A549 (cell line): ENCODE measurements at regions not wholly inside any gene's neighbourhood (a gene's known extent, or its start where the extent isn't known, plus 50 kb on each side); places are given as distances from the start of the nearest gene placed in this dataset.
A peak's percentile ranks its signal among the peaks of the same experiment; 100 is the strongest.

Source experiments
- BCL3 ChIP-seq: fragments of >200 bp; sonication (Bioruptor Twin); formaldehyde crosslinking; IDR thresholded peaks from 3 replicates; pipeline ENCODE4 v1.6.1; 2016
- BHLHE40 ChIP-seq: IDR thresholded peaks from 2 replicates; pipeline ENCODE4 v1.6.1; 2012; ENCODE audit warnings: low read depth, low read length, inconsistent platforms
- CEBPB ChIP-seq, 2 experiments: fragments of >200 bp in 1 of 2; sonication (Bioruptor Twin) in 1 of 2; formaldehyde crosslinking in 1 of 2; IDR thresholded peaks; 2 replicates each; pipeline ENCODE4 v1.6.1; 2012 to 2016
- CHD4 ChIP-seq: fragments of 200-600 bp; sonication (generic); IDR thresholded peaks from 2 replicates; pipeline ENCODE4 v1.6.1; 2016; ENCODE audit warnings: antibody characterized with exemption, mild to moderate bottlenecking, borderline replicate concordance
- CTCF ChIP-seq: fragments of >200 bp; sonication (Bioruptor Twin); formaldehyde crosslinking; IDR thresholded peaks from 3 replicates; pipeline ENCODE4 v1.5.1; 2016
- EHF ChIP-seq: fragments of 250-450 bp; sonication (Bioruptor Pico); IDR thresholded peaks from 2 replicates; pipeline ENCODE4 v1.5.0; 2020; ENCODE audit warnings: mild to moderate bottlenecking
- EHMT2 ChIP-seq: fragments of 200-600 bp; sonication (generic); IDR thresholded peaks from 2 replicates; pipeline ENCODE4 v1.6.1; 2016; ENCODE audit warnings: antibody characterized with exemption, low read depth, mild to moderate bottlenecking, moderate library complexity
- EP300 ChIP-seq, 2 experiments: fragments of >200 bp; sonication (Bioruptor Twin); formaldehyde crosslinking; IDR thresholded peaks; 2 replicates in 1 of 2; 3 replicates in 1 of 2; pipeline ENCODE4 v1.6.1; 2016 to 2017
- ESRRA ChIP-seq: fragments of 150-350 bp; IDR thresholded peaks from 2 replicates; pipeline ENCODE4 v1.6.1; 2014; ENCODE audit warnings: mild to moderate bottlenecking, low read length, borderline replicate concordance
- FOSB ChIP-seq: fragments of 250-450 bp; sonication (Bioruptor Pico); IDR thresholded peaks from 2 replicates; pipeline ENCODE4 v1.5.0; 2020; ENCODE audit warnings: mild to moderate bottlenecking, moderate library complexity
- FOSL2 ChIP-seq, 2 experiments: fragments of 450-650 bp in 1 of 2; fragments of >200 bp in 1 of 2; sonication (Bioruptor Twin) in 1 of 2; formaldehyde crosslinking; IDR thresholded peaks; 2 replicates each; pipeline versions ENCODE4 v1.5.0 to v1.6.1; 2016 to 2020; ENCODE audit warnings: mild to moderate bottlenecking in 1 of 2, moderate library complexity in 1 of 2
- GATA3 ChIP-seq: IDR thresholded peaks from 2 replicates; pipeline ENCODE4 v1.6.1; 2012; ENCODE audit warnings: borderline replicate concordance
- HDAC2 ChIP-seq: fragments of 200-600 bp; sonication (generic); IDR thresholded peaks from 2 replicates; pipeline ENCODE4 v1.6.1; 2016
- HES2 ChIP-seq: fragments of >200 bp; sonication (Bioruptor Twin); formaldehyde crosslinking; IDR thresholded peaks from 2 replicates; pipeline ENCODE4 v1.6.1; 2016
- HEYL ChIP-seq: fragments of 250-450 bp; sonication (Bioruptor Pico); IDR thresholded peaks from 2 replicates; pipeline ENCODE4 v1.8.0; 2021; ENCODE audit warnings: mild to moderate bottlenecking, moderate library complexity
- HOXA7 ChIP-seq: fragments of 250-450 bp; sonication (Bioruptor Pico); IDR thresholded peaks from 2 replicates; pipeline ENCODE4 v1.5.0; 2020; ENCODE audit warnings: mild to moderate bottlenecking, moderate library complexity
- HOXB13 ChIP-seq: fragments of 250-450 bp; sonication (Bioruptor Pico); IDR thresholded peaks from 2 replicates; pipeline ENCODE4 v1.5.0; 2020; ENCODE audit warnings: low read depth, mild to moderate bottlenecking, moderate library complexity
- JUN ChIP-seq, 2 experiments: fragments of >200 bp; sonication (Bioruptor Twin); formaldehyde crosslinking; IDR thresholded peaks; 2 replicates in 1 of 2; 3 replicates in 1 of 2; pipeline ENCODE4 v1.6.1; 2016 to 2017
- JUNB ChIP-seq: fragments of >200 bp; sonication (Bioruptor Twin); formaldehyde crosslinking; IDR thresholded peaks from 2 replicates; pipeline ENCODE4 v1.6.1; 2016
- KDM1A ChIP-seq: fragments of 200-600 bp; sonication (generic); IDR thresholded peaks from 2 replicates; pipeline ENCODE4 v1.6.1; 2016; ENCODE audit warnings: low read depth, mild to moderate bottlenecking
- MAFK ChIP-seq: fragments of 450-650 bp; IDR thresholded peaks from 2 replicates; pipeline ENCODE4 v1.6.1; 2014; ENCODE audit not compliant: partially characterized antibody
- MAZ ChIP-seq: fragments of 150-350 bp; IDR thresholded peaks from 2 replicates; pipeline ENCODE4 v1.6.1; 2014; ENCODE audit warnings: antibody characterized with exemption, low read depth, low read length, borderline replicate concordance
- MYC ChIP-seq: IDR thresholded peaks from 2 replicates; pipeline ENCODE4 v1.6.1; 2012; ENCODE audit warnings: mild to moderate bottlenecking, inconsistent platforms, low read length, improper control_type of control experiment, borderline replicate concordance
- NR3C1 ChIP-seq: fragments of >200 bp; sonication (Bioruptor Twin); formaldehyde crosslinking; IDR thresholded peaks from 3 replicates; pipeline ENCODE4 v1.6.1; 2017
- PHF8 ChIP-seq: fragments of 200-600 bp; sonication (generic); IDR thresholded peaks from 2 replicates; pipeline ENCODE4 v1.6.1; 2016; ENCODE audit warnings: low read depth, mild to moderate bottlenecking, antibody characterized with exemption, moderate library complexity, borderline replicate concordance
- POLR2AphosphoS2 ChIP-seq: conservative IDR thresholded peaks from 2 replicates; pipeline ENCODE4 v1.6.1; 2012; ENCODE audit warnings: low read length, improper control_type of control experiment, inconsistent platforms
- RAD21 ChIP-seq, 2 experiments: fragments of >200 bp in 1 of 2; sonication (Bioruptor Twin) in 1 of 2; formaldehyde crosslinking in 1 of 2; IDR thresholded peaks in 1 of 2; conservative IDR thresholded peaks in 1 of 2; 2 replicates in 1 of 2; 3 replicates in 1 of 2; pipeline ENCODE4 v1.6.1; 2012 to 2018; ENCODE audit warnings: inconsistent platforms in 1 of 2
- RARB ChIP-seq: fragments of 250-450 bp; sonication (Bioruptor Pico); IDR thresholded peaks from 2 replicates; pipeline ENCODE4 v1.8.0; 2021; ENCODE audit warnings: mild to moderate bottlenecking, moderate library complexity
- RCOR1 ChIP-seq: fragments of 150-350 bp; IDR thresholded peaks from 2 replicates; pipeline ENCODE4 v1.6.1; 2014; ENCODE audit warnings: antibody characterized with exemption, low read length, low read depth
- RFX5 ChIP-seq: fragments of 450-650 bp; IDR thresholded peaks from 2 replicates; pipeline ENCODE4 v1.7.1; 2014; ENCODE audit warnings: antibody characterized with exemption, mild to moderate bottlenecking, moderate library complexity
- RNF2 ChIP-seq: fragments of 200-600 bp; sonication (generic); IDR thresholded peaks from 2 replicates; pipeline ENCODE4 v1.6.1; 2016; ENCODE audit warnings: low read depth, mild to moderate bottlenecking, antibody characterized with exemption, moderate library complexity, borderline replicate concordance
- SREBF2 ChIP-seq: fragments of 450-650 bp; IDR thresholded peaks from 2 replicates; pipeline ENCODE4 v1.6.1; 2014; ENCODE audit warnings: mild to moderate bottlenecking, moderate library complexity
- TFCP2L1 ChIP-seq: fragments of 250-450 bp; sonication (Bioruptor Pico); IDR thresholded peaks from 2 replicates; pipeline ENCODE4 v1.5.0; 2021; ENCODE audit warnings: mild to moderate bottlenecking
- USF2 ChIP-seq: fragments of 450-650 bp; IDR thresholded peaks from 2 replicates; pipeline ENCODE4 v1.6.1; 2014; ENCODE audit warnings: antibody characterized with exemption
- ZFP36 ChIP-seq: fragments of 450-650 bp; IDR thresholded peaks from 2 replicates; pipeline ENCODE4 v1.6.1; 2014; ENCODE audit warnings: borderline replicate concordance; ENCODE audit not compliant: partially characterized antibody
- ZSCAN20 ChIP-seq: fragments of 250-450 bp; sonication (Bioruptor Pico); IDR thresholded peaks from 2 replicates; pipeline ENCODE4 v1.8.0; 2022; ENCODE audit warnings: mild to moderate bottlenecking, moderate library complexity
- TF ChIP-seq, protein P1 (sequence below): IDR thresholded peaks from 2 replicates; pipeline ENCODE4 v1.6.1; 2012
- TF ChIP-seq, protein P2 (sequence below): IDR thresholded peaks from 2 replicates; pipeline ENCODE4 v1.6.1; 2012

GRCh38 chr2:122236152-122236874, 480.9 kb downstream of the TSN start (continued):
- TF ChIP-seq RNF2 (no peak), KDM1A (no peak), GATA3 (no peak), POLR2AphosphoS2 (no peak), MYC (no peak), HDAC2 (no peak), JUN (IDR thresholded peaks at IDR 0.05) (peak in 1 of 2 experiments; percentile 42; a peak in 1 of 5 replicates), NR3C1 (no peak), EP300 (IDR thresholded peaks at IDR 0.05) (peak; percentile 24 to 42; a peak in 2 of 5 replicates), HOXB13 (CRISPR knock-in tag) (no peak), ESRRA (no peak), TFCP2L1 (no peak), FOSL2 (IDR thresholded peaks at IDR 0.05) (no peak), FOSL2 (CRISPR knock-in tag; IDR thresholded peaks at IDR 0.05) (no peak), MAFK (no peak), JUNB (0 out of 2 replicates have a peak, but pooled peaks have one; percentile 25), BCL3 (peak; percentile 28; the same call in 1 of the 3 replicates), HES2 (peak; percentile 93), RARB (CRISPR knock-in tag) (no peak), CTCF (no peak), HOXA7 (no peak), SREBF2 (no peak), USF2 (no peak), FOSB (CRISPR knock-in tag) (no peak), RFX5 (no peak), CHD4 (no peak), EHMT2 (no peak), PHF8 (no peak), CEBPB (IDR thresholded peaks at IDR 0.05) (peak; percentile 91 to 93), MAZ (no peak), HEYL (CRISPR knock-in tag) (no peak), BHLHE40 (no peak), EHF (CRISPR knock-in tag) (no peak), ZFP36 (no peak), RAD21 (conservative IDR thresholded peaks at IDR 0.05 in 1 of 2, IDR thresholded peaks at IDR 0.05 in 1 of 2) (no peak), RCOR1 (no peak), ZSCAN20 (CRISPR knock-in tag) (no peak)
- TF ChIP-seq, protein P1, sequence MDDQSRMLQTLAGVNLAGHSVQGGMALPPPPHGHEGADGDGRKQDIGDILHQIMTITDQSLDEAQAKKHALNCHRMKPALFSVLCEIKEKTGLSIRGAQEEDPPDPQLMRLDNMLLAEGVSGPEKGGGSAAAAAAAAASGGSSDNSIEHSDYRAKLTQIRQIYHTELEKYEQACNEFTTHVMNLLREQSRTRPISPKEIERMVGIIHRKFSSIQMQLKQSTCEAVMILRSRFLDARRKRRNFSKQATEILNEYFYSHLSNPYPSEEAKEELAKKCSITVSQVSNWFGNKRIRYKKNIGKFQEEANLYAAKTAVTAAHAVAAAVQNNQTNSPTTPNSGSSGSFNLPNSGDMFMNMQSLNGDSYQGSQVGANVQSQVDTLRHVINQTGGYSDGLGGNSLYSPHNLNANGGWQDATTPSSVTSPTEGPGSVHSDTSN = no peak
- TF ChIP-seq, protein P2, sequence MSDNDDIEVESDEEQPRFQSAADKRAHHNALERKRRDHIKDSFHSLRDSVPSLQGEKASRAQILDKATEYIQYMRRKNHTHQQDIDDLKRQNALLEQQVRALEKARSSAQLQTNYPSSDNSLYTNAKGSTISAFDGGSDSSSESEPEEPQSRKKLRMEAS = no peak
